Body of pancreas (tissue), 4 donors: ENCODE measurements at regions not wholly inside any gene's neighbourhood (a gene's known extent, or its start where the extent isn't known, plus 50 kb on each side); places are given as distances from the start of the nearest gene placed in this dataset.

Source experiments
- ATAC-seq: fragments of 150-250 bp; one replicate; pipeline ENCODE4 v1.9.1; 2016
- DNase-seq, 4 donors: peaks; one replicate each; pipeline ENCODE4 v3.0.0-alpha.2; 2019
- H3K27ac ChIP-seq, 4 donors: fragments of 200-600 bp; sonication (generic); 1 replicate in 3 of 4; 2 replicates in 1 of 4; pipeline versions ENCODE4 v1.5.1 to v1.6.1; 2016 to 2019; ENCODE audit warnings: mild to moderate bottlenecking in 1 of 4, mixed read lengths in 1 of 4, moderate library complexity in 1 of 4
- H3K27me3 ChIP-seq, 2 donors: fragments of 200-600 bp; sonication (generic); one replicate each; pipeline ENCODE4 v1.6.0; 2016; ENCODE audit warnings: mild to moderate bottlenecking in 1 of 2
- H3K36me3 ChIP-seq, 2 donors: fragments of 200-600 bp; sonication (generic); replicated peaks in 1 of 2; 2 replicates each; pipeline ENCODE4 v1.5.1; 2016; ENCODE audit warnings: low read depth in 2 of 2; ENCODE audit not compliant: insufficient read depth in 1 of 2
- H3K4me1 ChIP-seq: fragments of 200-600 bp; sonication (generic); one replicate; pipeline ENCODE4 v1.6.0; 2016
- H3K4me3 ChIP-seq, 2 donors: fragments of 200-600 bp; sonication (generic); 1 replicate in 1 of 2; 2 replicates in 1 of 2; pipeline ENCODE4 v1.5.1; 2016 to 2019
- H3K9me3 ChIP-seq, 3 donors: fragments of 200-600 bp; sonication (generic); 1 replicate in 2 of 3; 2 replicates in 1 of 3; pipeline ENCODE4 v1.5.1; 2016
- CTCF ChIP-seq, 7 experiments: fragments of 450-650 bp in 4 of 7; fragments of 200-600 bp in 3 of 7; sonication (generic) in 3 of 7; IDR thresholded peaks; one replicate each; pipeline ENCODE4 v1.5.1; 2016 to 2019; ENCODE audit warnings: antibody characterized with exemption in 7 of 7
- POLR2A ChIP-seq, 3 donors: fragments of 450-650 bp; IDR thresholded peaks; one replicate each; pipeline ENCODE4 v1.6.1; 2016; ENCODE audit warnings: antibody characterized with exemption in 3 of 3, mild to moderate bottlenecking in 2 of 3
- WGBS, 2 donors: methylation state at CpG; one replicate each; pipeline ENCODE4 v1.1.5; 2017; 5-methylcytosine and 5-hydroxymethylcytosine counted together
- intact Hi-C: fragments of 100-400 bp; cut with DNase I; formaldehyde crosslinking; loops from one replicate; pipeline ENCODE4 v1.15.1; 2023

GRCh38 chr9:90019626-90020025 lies 414.8 kb downstream of the GADD45G start:
- 85 to 88% methylated on average over 3 to 9 of the region's 9 CpGs for WGBS, 2 donors
- ATAC-seq (no peak), DNase-seq (no peak)
- Histone ChIP-seq H3K27ac (no peak overlapping the region), H3K36me3 (no peaks in the 10 kb centered on the region), H3K27me3 (no peaks in the 10 kb centered on the region), H3K9me3 (no peaks in the 10 kb centered on the region), H3K4me1 (no peaks in the 10 kb centered on the region), H3K4me3 (no peak overlapping the region)
- intact Hi-C loops = no loop called here
- no peak for TF ChIP-seq CTCF (IDR thresholded peaks at IDR 0.05)
- no peak for TF ChIP-seq POLR2A (IDR thresholded peaks at IDR 0.05)

- Histone ChIP-seq H3K9me3 (no peaks in the 10 kb centered on the region), H3K4me3 (no peak overlapping the region), H3K27me3 (no peaks in the 10 kb centered on the region), H3K36me3 (no peaks in the 10 kb centered on the region), H3K4me1 (no peaks in the 10 kb centered on the region), H3K27ac (no peak overlapping the region)
- intact Hi-C loops = no loop called here
- ATAC-seq (peak; percentile 38), DNase-seq (no peak)
- 24 to 31% methylated on average over 7 of the region's 7 CpGs for WGBS, 2 donors
- no peak for TF ChIP-seq CTCF (IDR thresholded peaks at IDR 0.05)
- no peak for TF ChIP-seq POLR2A (IDR thresholded peaks at IDR 0.05)
Measured at GRCh38 chr9:90020276-90020871, 415.6 kb downstream of the GADD45G start.

GRCh38 chr9:90021216-90021906 lies 416.5 kb downstream of the GADD45G start:
- intact Hi-C loops = no loop called here
- no peaks in the 10 kb centered on the region for H3K27me3 ChIP-seq
- no peak overlapping the region for H3K27ac ChIP-seq
- ATAC-seq (no peak), DNase-seq (no peak)
- no peak overlapping the region for H3K4me3 ChIP-seq
- TF ChIP-seq POLR2A (IDR thresholded peaks at IDR 0.05) = no peak
- no peak for TF ChIP-seq CTCF (IDR thresholded peaks at IDR 0.05)
- H3K9me3 ChIP-seq = no peaks in the 10 kb centered on the region
- no peaks in the 10 kb centered on the region for H3K36me3 ChIP-seq
- no peaks in the 10 kb centered on the region for H3K4me1 ChIP-seq
- 91 to 94% methylated on average over 14 of the region's 14 CpGs for WGBS, 2 donors

GRCh38 chr9:90022474-90022873 lies 417.7 kb downstream of the GADD45G start:
- WGBS, 2 donors = 93 to 100% methylated on average over 3 of the region's 3 CpGs
- H3K9me3 ChIP-seq = no peaks in the 10 kb centered on the region
- ATAC-seq (no peak), DNase-seq (no peak)
- intact Hi-C loops = no loop called here
- H3K27ac ChIP-seq = no peak overlapping the region
- no peak overlapping the region for H3K4me3 ChIP-seq
- H3K36me3 ChIP-seq = no peaks in the 10 kb centered on the region
- no peaks in the 10 kb centered on the region for H3K4me1 ChIP-seq
- H3K27me3 ChIP-seq = no peaks in the 10 kb centered on the region
- no peak for TF ChIP-seq POLR2A (IDR thresholded peaks at IDR 0.05)
- TF ChIP-seq CTCF (IDR thresholded peaks at IDR 0.05) = no peak

- H3K9me3 ChIP-seq = no peaks in the 10 kb centered on the region
- intact Hi-C loops = no loop called here
- whole genome bisulfite sequencing, 2 donors = 67 to 77% methylated on average over 5 of the region's 5 CpGs
- TF ChIP-seq POLR2A (IDR thresholded peaks at IDR 0.05) (no peak), CTCF (IDR thresholded peaks at IDR 0.05) (no peak)
- no peaks in the 10 kb centered on the region for H3K27me3 ChIP-seq
- no peak overlapping the region for H3K4me3 ChIP-seq
- ATAC-seq (no peak), DNase-seq (no peak)
- no peaks in the 10 kb centered on the region for H3K4me1 ChIP-seq
- no peak overlapping the region for H3K27ac ChIP-seq
- H3K36me3 ChIP-seq = no peaks in the 10 kb centered on the region
Measured at GRCh38 chr9:90023861-90024260, 419.0 kb downstream of the GADD45G start.
